ENCODE measurements at regions not wholly inside any gene's neighbourhood (a gene's known extent, or its start where the extent isn't known, plus 50 kb on each side); places are given as distances from the start of the nearest gene placed in this dataset.

DNA sequence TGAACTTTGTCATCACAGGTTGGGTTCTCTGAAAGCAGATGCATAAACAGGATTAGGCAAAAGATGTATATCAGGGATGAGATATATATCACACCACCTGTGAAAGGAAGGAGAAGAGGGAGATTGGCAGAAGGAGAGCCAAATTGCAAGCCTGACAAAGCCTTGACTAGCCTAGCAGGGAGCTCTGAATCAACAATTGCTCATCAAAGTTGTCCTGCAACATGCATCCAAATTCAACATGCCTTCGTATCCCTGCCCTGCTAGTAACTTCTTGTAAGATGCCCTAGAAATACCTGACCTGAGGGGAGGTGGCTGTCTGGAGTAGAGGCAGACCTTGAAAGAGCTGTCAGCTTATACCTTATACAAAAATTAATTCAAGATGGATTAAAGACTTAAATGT, 207.1 kb upstream of the HTR1E start:
- Histone ChIP-seq H3K4me3 (no peak overlapping the region), H3K27ac (no peak overlapping the region), H3K9me3 (no peaks in the 10 kb centered on the region), H3K27me3 (no peaks in the 10 kb centered on the region), H3K36me3 (no peaks in the 10 kb centered on the region), H3K4me1 (no peaks in the 10 kb centered on the region)
- DNase-seq: no peak
- TF ChIP-seq, protein P1, sequence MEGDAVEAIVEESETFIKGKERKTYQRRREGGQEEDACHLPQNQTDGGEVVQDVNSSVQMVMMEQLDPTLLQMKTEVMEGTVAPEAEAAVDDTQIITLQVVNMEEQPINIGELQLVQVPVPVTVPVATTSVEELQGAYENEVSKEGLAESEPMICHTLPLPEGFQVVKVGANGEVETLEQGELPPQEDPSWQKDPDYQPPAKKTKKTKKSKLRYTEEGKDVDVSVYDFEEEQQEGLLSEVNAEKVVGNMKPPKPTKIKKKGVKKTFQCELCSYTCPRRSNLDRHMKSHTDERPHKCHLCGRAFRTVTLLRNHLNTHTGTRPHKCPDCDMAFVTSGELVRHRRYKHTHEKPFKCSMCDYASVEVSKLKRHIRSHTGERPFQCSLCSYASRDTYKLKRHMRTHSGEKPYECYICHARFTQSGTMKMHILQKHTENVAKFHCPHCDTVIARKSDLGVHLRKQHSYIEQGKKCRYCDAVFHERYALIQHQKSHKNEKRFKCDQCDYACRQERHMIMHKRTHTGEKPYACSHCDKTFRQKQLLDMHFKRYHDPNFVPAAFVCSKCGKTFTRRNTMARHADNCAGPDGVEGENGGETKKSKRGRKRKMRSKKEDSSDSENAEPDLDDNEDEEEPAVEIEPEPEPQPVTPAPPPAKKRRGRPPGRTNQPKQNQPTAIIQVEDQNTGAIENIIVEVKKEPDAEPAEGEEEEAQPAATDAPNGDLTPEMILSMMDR (IDR thresholded peaks at IDR 0.05): no peak
- TF ChIP-seq POLR2A (IDR thresholded peaks at IDR 0.05): no peak

DNA sequence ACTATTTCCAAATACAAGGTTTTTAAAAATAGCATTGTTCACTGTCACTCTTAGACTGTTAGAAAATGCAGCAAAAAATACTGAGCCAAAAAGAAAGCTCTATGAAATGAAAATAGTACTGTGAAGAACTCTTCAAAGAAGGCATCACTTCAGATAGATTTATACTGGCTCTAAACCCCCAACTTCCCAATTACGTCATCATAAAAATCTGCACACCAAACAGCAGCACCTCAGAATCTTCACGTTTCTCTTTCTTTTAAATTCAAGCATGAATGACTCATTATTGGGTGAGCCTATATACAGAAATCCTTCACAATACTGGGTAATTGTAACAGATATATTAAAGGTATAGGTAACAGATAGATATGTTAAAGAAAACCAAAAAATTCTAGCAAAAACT, 208.4 kb upstream of the HTR1E start:
- no peaks in the 10 kb centered on the region for H3K27me3 ChIP-seq

DNA sequence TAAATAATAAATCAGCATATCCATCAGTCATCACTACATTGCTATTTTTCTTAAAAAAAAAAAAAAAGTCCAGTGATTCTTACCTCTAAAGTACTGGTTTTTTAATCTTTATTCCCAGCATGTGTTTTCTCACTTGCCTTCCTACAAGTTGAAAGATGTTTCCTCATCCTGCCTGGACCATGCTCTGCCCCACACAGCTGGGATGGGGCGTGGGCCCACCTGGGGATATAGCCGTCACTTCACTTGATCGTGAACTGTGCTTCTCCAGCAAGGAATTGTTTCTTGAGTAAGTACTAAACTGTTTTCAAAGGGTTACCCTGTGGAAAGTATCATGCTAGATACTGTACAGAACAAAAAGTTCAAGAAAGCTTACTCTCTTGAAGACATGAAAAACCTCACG, 212.6 kb upstream of the HTR1E start:
- no peak for TF ChIP-seq POLR2A (IDR thresholded peaks at IDR 0.05)
- TF ChIP-seq, protein P1 (IDR thresholded peaks at IDR 0.05): no peak

More for the DNA sequence above, 208.4 kb upstream of the HTR1E start:
- Histone ChIP-seq H3K4me3 (no peak overlapping the region), H3K27ac (no peak overlapping the region), H3K4me1 (no peaks in the 10 kb centered on the region), H3K9me3 (no peaks in the 10 kb centered on the region), H3K36me3 (no peaks in the 10 kb centered on the region)
- DNase-seq: no peak
- TF ChIP-seq, protein P1 (IDR thresholded peaks at IDR 0.05): no peak
- TF ChIP-seq POLR2A (IDR thresholded peaks at IDR 0.05): no peak

DNA sequence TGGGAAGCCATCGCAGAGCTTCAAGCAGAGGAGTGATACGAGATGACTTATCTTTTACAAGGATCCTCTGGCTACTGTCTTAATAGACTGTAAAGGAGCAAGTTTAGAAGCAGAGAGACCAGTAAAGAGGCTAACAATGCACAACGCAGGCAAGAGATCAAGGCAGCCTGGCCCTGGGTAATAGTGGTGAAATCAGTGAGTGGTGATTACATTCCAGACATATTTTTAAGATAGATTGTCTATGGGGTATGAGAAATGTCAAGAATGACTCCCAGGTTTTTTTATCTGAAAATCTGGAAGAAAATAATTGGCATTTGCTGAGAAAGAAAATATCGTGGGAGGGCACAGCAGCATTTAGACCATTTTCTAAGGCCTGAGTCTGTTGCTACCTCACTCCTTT, 213.6 kb upstream of the HTR1E start:
- no peak overlapping the region for H3K27ac ChIP-seq
- no peak overlapping the region for H3K4me3 ChIP-seq
- no peak for DNase-seq
- TF ChIP-seq, protein P1 (IDR thresholded peaks at IDR 0.05): no peak
- TF ChIP-seq POLR2A (IDR thresholded peaks at IDR 0.05): no peak
- H3K4me1 ChIP-seq: no peaks in the 10 kb centered on the region
- no peaks in the 10 kb centered on the region for H3K27me3 ChIP-seq
- no peaks in the 10 kb centered on the region for H3K9me3 ChIP-seq
- H3K36me3 ChIP-seq: no peaks in the 10 kb centered on the region

More for the DNA sequence above, 212.6 kb upstream of the HTR1E start:
- Histone ChIP-seq H3K9me3 (no peaks in the 10 kb centered on the region), H3K4me3 (no peak overlapping the region), H3K4me1 (no peaks in the 10 kb centered on the region), H3K27ac (no peak overlapping the region), H3K27me3 (no peaks in the 10 kb centered on the region), H3K36me3 (no peaks in the 10 kb centered on the region)
- no peak for DNase-seq

DNA sequence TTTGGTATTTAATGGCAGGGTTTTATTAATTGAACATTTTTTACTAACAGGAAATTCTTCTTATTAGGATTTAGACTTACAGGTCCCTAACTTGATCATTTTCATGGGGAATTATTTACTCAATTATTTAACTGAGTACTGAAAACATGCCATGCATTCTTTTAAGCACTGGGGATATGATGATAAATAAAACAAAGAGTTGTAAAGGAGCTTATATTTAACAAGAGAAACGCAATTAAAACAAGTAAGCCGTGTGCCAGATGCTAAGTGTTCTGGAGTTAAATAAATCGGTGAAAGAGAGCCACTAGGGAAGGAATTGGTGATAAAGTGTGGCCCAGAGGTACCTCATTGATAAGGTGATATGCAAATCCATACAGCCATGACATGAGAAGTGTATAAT, 214.2 kb upstream of the HTR1E start:
- Histone ChIP-seq H3K36me3 (no peaks in the 10 kb centered on the region), H3K4me3 (no peak overlapping the region), H3K9me3 (no peaks in the 10 kb centered on the region), H3K4me1 (no peaks in the 10 kb centered on the region), H3K27me3 (no peaks in the 10 kb centered on the region), H3K27ac (no peak overlapping the region)
- TF ChIP-seq, protein P1 (IDR thresholded peaks at IDR 0.05): no peak
- no peak for TF ChIP-seq POLR2A (IDR thresholded peaks at IDR 0.05)
- DNase-seq: no peak

DNA sequence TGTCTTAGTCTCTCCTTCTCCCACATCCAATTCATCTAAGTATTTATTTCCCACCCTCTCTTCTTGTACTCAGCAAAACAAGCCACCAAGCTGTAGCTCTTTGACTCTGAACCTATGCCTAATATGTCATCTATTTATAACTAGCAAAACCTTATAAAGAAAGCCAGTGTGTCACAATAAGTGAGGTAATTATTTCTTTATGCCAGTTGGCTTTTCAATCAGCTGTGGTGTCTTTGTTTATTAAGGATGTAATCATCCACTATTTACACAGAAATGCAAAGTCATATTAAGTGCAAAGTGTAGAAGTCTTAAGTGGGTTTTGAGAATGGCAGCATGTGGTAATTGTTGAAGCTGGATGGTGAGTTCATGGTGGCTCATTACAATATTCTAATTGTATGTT, 215.2 kb upstream of the HTR1E start:
- Histone ChIP-seq H3K4me3 (no peak overlapping the region), H3K9me3 (no peaks in the 10 kb centered on the region), H3K27me3 (no peaks in the 10 kb centered on the region), H3K36me3 (no peaks in the 10 kb centered on the region), H3K27ac (no peak overlapping the region), H3K4me1 (no peaks in the 10 kb centered on the region)
- DNase-seq: no peak
- TF ChIP-seq, protein P1 (IDR thresholded peaks at IDR 0.05): no peak
- TF ChIP-seq POLR2A (IDR thresholded peaks at IDR 0.05): no peak
